ENCODE measurements at regions not wholly inside any gene's neighbourhood (a gene's known extent, or its start where the extent isn't known, plus 50 kb on each side); places are given as distances from the start of the nearest gene placed in this dataset.
"Not testable (repeated sequence)": the region's sequence is repeated elsewhere in the genome, so short reads cannot be mapped to it uniquely, and the experiment has no call there.

DNA sequence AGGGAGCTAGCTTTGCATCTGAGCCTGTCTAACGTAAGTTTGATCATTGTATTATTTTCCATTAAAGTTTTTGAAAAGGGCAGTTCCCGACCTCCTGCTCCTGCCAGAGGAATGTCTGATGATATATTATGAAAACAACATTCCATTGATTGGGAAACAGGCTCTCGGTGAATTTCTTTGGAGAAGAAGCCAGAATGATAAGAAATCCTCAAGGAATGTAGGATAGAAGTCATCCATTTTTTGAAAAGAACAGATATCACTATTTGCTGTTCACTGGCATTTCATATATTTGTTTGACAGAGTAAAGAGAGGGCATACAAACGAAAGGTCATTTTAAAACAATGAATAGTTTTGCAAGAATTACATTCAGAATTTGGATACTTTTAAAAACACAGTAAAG, 781.0 kb upstream of the HTR2C start:
- ATAC-seq (no peak), DNase-seq (no peak)
- Histone ChIP-seq H3K9me3 (no peaks in the 10 kb centered on the region), H3K27me3 (no peaks in the 10 kb centered on the region), H3K36me3 (replicated peaks in 1 of 2; ENCODE audit: insufficient read depth in 1 of 2, low read depth in 2 of 2) (no peaks in the 10 kb centered on the region), H3K4me3 (no peak overlapping the region), H3K27ac (no peak overlapping the region), H3K4me1 (no peaks in the 10 kb centered on the region)
- intact Hi-C loops (cut with DNase I): no loop called here
- 10 to 20% methylated on average over 4 of the region's 4 CpGs for WGBS, 2 donors
- TF ChIP-seq POLR2A (IDR thresholded peaks at IDR 0.05): no peak
- TF ChIP-seq, protein P1, sequence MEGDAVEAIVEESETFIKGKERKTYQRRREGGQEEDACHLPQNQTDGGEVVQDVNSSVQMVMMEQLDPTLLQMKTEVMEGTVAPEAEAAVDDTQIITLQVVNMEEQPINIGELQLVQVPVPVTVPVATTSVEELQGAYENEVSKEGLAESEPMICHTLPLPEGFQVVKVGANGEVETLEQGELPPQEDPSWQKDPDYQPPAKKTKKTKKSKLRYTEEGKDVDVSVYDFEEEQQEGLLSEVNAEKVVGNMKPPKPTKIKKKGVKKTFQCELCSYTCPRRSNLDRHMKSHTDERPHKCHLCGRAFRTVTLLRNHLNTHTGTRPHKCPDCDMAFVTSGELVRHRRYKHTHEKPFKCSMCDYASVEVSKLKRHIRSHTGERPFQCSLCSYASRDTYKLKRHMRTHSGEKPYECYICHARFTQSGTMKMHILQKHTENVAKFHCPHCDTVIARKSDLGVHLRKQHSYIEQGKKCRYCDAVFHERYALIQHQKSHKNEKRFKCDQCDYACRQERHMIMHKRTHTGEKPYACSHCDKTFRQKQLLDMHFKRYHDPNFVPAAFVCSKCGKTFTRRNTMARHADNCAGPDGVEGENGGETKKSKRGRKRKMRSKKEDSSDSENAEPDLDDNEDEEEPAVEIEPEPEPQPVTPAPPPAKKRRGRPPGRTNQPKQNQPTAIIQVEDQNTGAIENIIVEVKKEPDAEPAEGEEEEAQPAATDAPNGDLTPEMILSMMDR (IDR thresholded peaks at IDR 0.05): no peak

DNA sequence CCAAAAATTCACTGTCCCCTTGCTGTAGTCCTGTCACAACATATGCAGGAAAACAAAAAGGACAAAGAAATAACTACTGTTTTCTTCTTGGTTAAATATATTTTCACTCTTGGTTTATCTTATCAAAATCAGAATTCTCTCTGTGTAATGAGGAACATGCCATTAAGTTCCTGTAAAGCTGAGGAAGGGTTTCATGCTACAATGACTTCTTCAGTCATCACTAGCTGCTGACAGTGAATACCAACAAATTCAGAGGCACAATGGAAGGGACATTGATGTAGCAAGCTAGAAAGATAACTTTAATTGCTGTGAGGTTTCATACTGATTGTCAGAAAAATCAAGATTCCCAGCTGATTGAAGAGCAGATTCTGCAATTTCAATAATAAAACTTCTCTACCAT, 782.9 kb upstream of the HTR2C start:
- H3K36me3 ChIP-seq (replicated peaks in 1 of 2; ENCODE audit: insufficient read depth in 1 of 2, low read depth in 2 of 2): no peaks in the 10 kb centered on the region
- no peaks in the 10 kb centered on the region for H3K9me3 ChIP-seq
- DNase-seq: no peak
- intact Hi-C loops (cut with DNase I): no loop called here
- no peak overlapping the region for H3K4me3 ChIP-seq
- no peaks in the 10 kb centered on the region for H3K4me1 ChIP-seq
- TF ChIP-seq POLR2A (IDR thresholded peaks at IDR 0.05): no peak
- TF ChIP-seq, protein P1 (IDR thresholded peaks at IDR 0.05): no peak
- no peaks in the 10 kb centered on the region for H3K27me3 ChIP-seq
- no peak for ATAC-seq
- H3K27ac ChIP-seq: no peak overlapping the region

DNA sequence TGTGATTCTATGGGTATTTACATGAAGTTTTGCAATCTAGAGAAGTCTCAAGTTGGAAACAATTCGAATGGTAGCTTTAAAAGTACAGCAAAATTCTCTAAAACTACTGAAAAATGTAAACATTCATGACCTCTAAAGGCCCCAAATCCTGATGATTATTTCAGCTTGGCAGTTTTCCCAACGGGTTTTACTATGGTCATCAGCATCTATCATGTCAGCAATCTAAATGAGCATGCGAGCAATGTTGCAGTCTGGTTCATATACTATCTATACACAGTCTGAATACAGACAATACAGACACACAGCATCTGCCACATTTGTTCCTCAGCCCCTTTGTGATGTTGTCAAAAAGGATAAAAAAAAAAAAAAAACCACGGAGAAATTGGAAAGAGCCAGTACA, 790.3 kb upstream of the HTR2C start:
- 14 to 25% methylated on average over 4 of the region's 4 CpGs for WGBS, 2 donors
- H3K9me3 ChIP-seq: no peaks in the 10 kb centered on the region
- no peak overlapping the region for H3K27ac ChIP-seq
- no peaks in the 10 kb centered on the region for H3K27me3 ChIP-seq
- H3K4me1 ChIP-seq: no peaks in the 10 kb centered on the region
- no peak overlapping the region for H3K4me3 ChIP-seq
- DNase-seq: no peak
- no peak for TF ChIP-seq POLR2A (IDR thresholded peaks at IDR 0.05)
- TF ChIP-seq, protein P1 (IDR thresholded peaks at IDR 0.05): no peak
- no peak for ATAC-seq
- H3K36me3 ChIP-seq (replicated peaks in 1 of 2; ENCODE audit: insufficient read depth in 1 of 2, low read depth in 2 of 2): no peaks in the 10 kb centered on the region
- intact Hi-C loops (cut with DNase I): no loop called here

DNA sequence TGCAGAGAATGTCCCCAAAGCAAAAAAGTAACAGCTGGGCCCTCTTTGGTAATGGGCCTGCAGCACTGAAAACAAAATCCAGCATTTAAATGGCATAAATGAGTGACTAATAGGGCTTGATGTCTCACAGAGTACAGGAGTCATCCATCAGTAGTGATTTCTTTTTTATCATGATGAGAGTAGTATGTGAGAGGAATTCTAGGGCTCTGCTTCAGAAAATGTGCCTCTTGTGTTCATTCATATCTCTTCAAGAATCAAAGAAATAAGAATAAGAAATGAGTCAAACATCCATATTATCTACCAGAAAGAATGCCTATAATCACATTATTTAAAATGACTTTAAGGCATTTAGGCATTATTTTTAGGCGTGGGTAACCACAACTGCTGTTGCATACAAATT, 792.9 kb upstream of the HTR2C start:
- H3K27me3 ChIP-seq: no peaks in the 10 kb centered on the region
- H3K9me3 ChIP-seq: no peaks in the 10 kb centered on the region
- intact Hi-C loops (cut with DNase I): no loop called here
- H3K36me3 ChIP-seq (replicated peaks in 1 of 2; ENCODE audit: insufficient read depth in 1 of 2, low read depth in 2 of 2): no peaks in the 10 kb centered on the region
- TF ChIP-seq, protein P1 (IDR thresholded peaks at IDR 0.05): no peak
- no peak for TF ChIP-seq POLR2A (IDR thresholded peaks at IDR 0.05)
- DNase-seq (no peak), ATAC-seq (no peak)
- no peaks in the 10 kb centered on the region for H3K4me1 ChIP-seq
- no peak overlapping the region for H3K27ac ChIP-seq
- 52 to 57% methylated on average over 1 of the region's 1 CpG for WGBS, 2 donors
- H3K4me3 ChIP-seq: no peak overlapping the region

DNA sequence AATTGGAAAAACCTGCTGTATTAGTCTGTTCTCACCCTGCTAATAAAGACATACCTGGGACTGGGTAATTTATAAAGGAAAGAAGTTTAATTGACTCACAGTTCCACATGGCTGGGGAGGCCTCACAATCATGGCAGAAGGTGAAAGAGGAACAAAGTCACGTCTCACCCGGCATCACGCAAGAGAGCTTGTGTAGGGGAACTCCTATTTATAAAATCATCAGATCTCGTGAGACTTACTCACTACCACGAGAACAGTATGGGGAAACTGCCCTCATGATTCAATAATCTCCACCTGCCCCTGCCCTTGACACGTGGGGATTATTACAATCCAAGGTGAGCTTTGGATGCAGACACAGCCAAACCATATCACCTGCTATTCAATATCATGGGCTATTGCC, 799.1 kb upstream of the HTR2C start:
- H3K4me3 ChIP-seq; H3K9me3 ChIP-seq; intact Hi-C loops (cut with DNase I); ATAC-seq; H3K27ac ChIP-seq; H3K27me3 ChIP-seq; DNase-seq; H3K4me1 ChIP-seq; H3K36me3 ChIP-seq (replicated peaks in 1 of 2; ENCODE audit: insufficient read depth in 1 of 2, low read depth in 2 of 2): not testable (repeated sequence)
- 51 to 53% methylated on average over 5 to 6 of the region's 6 CpGs for WGBS, 2 donors
